Stimulated activated CD8-positive, alpha-beta memory T cell treated with anti-CD3 and anti-CD28 coated beads, Interleukin-4, amount 100 ng/mL, for 4 hours (primary cell): ENCODE measurements at regions not wholly inside any gene's neighbourhood (a gene's known extent, or its start where the extent isn't known, plus 50 kb on each side); places are given as distances from the start of the nearest gene placed in this dataset.

ENCODE experiments used
- DNase-seq, 2 donors: peaks; one replicate each; pipeline ENCODE4 v3.0.0-alpha.2; 2020; ENCODE audit warnings: low read depth in 2 of 2, low spot score in 1 of 2

DNA sequence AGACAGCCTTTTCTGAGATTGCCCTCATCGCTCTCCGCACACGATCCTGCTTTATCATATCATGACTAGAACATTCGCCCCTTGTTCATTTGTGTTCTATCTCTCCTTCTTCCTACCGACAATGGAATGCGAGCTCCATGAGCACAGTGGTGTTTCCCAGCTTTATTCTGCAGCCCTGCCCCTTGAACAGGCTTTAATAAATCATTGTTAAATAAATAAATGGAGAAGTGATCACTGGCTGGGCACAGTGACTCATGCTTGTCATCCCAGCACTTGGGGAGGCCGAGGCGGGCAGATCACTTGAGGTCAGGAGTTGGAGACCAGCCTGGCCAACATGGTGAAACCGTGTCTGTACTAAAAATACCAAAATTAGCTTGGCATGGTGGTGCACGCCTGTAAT is 1063.3 kb upstream of the EEF2KMT start:
- no peak for DNase-seq

DNA sequence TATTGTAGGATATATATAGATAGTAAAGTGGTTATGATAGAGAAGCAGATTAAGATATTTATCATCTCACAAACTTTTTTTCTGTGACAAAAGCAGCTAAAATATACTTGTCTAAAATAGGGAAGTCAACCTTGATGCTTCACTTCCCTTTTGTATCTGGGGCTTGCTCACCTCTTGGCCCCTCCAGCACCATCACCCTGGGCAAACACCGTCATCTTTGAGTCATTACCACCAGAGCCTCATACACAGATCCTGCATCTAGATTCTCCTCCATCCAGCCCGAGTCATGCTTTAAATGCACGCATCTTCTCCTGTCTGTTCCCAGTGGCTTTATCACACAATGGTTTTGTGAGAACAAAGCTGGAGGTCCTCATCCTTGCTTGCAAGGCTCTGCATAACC is 1062.7 kb upstream of the EEF2KMT start:
- no peak for DNase-seq

DNA sequence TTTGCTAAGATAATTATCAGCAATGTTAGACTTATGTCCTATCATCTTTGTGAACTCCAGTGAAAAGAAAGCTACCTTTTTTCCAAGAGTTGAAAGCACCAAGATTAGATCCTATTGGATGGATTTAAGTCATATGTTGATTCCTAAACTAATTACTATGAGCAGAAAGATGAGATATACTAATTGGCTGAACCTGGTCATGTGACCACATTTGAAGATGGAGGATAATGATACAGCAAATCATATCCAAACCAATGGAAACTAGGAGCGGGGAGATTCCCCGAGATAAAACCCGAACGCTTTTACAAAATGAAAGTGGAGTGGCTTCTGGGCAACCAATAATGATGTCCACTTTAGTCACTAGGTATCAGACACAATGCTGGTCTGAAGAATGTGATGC is 1060.2 kb upstream of the EEF2KMT start:
- no peak for DNase-seq

DNA sequence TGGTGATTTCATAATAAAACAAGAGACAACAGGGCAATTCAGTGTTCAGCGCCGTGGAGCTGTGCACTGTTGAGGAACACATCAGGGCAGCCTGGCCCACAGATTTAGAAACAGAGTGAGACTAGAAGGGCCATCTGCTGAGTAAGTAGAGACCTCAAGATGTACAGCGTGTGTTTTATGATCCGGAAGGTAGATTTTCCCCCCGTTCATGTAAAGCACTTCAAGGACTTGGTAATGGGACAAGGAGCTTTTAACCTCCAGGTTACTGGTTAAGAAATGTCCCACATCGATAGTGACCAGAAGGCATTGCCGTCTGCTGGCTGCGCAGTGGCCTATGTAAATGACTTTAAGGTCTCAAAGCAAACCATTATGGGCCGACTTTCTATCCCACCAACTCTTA is 1057.7 kb upstream of the EEF2KMT start:
- no peak for DNase-seq

DNA sequence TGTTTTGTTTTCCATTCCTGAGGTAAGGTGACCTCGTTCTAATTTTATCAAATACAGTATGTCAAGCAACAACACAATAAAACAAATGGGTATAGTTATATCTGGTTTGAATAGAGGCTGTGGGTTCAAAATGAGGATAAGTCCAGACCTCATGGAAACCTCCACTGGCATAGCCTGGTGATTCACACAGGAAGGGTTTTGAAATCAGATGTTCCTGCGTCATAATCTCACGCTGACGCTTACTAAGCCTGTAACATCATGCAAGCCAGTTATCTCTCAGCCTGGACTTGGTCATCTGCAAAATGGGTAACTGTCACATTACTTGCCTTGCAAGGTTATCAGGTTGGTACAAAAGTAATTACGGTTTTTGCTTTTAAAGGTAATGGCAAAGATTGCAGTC is 1056.3 kb upstream of the EEF2KMT start:
- no peak for DNase-seq

DNA sequence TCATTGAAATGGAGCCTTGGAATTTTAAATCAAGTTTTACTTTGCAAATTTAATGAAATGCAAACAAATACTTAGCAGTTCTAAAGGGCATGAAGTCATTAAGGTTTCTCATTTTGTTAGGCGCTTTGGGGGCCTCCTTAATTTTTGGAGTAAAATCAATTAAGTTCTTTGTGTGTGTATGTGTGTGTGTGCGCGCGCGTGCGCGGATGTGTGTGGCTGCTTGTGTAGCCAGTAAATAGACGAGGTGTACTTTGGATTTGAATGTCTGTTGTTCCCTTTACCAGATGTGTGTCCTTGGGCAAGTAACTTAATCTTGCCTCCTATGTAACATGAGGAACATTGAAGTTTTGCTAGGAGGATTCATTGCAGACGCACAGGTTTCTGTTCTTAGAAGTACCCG is 1051.4 kb upstream of the EEF2KMT start:
- no peak for DNase-seq

DNA sequence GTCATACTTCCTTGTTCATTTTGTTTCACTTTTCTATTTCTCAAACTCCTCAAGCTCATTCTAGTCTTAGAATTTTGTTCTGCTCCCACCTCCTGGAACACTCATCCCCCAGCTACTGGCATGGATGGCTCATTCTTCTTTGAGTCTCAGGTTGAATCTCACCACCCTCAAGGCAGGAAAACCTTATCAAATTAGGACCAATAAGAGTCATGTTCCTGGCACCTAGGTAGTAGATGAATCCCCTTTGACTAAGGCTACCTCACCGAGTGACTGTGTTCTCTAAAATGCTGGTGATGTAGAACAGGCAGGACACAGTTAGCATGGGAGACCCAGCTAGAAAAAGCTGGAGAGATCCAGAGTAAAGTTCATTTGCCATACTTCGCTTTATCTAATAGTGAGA is 1050.8 kb upstream of the EEF2KMT start:
- no peak for DNase-seq

DNA sequence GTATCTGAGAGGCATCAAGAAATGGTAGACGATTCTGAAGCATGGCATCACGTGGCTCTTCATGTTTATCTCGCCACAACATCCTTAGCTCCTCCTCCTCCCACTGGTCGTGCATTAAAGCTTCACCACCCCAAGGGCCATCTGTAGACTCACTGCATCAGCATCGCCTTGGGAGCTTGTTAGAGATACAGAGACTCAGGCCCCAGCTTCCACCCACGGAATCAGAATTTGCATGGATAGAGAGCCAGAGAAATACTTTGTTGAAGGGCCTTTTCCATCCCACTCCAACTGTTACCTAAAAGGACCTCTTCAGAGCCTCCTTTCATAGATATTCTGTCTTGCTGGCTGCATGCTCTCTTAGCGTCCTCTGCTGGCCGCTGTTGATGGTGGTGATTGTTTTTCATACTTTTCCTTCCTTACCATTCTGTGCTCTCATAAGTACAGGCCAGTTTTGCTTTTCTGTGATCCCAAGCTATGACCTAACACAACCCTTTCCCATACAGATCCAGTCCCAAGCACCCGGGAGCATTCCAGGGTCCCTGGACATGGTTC is 1049.4 kb upstream of the EEF2KMT start:
- DNase-seq: no peak

DNA sequence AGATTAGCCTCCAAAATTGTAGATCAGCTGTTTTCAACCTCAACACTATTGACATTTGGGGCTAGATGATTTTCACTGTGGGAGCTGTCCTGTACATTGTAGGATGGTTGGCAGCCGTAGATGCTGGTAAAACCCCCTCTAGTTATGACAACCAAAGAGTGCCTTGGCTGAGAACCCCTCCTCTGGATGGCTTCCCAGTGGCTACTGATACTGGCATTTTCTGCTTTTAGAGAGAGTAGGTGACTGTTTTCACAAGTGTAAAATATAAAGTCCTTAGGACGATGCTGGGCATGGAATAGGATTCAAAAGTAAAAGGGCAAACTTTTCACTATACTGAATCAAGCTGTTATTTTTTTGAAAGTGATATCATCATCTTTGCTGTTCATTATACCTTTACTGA is 1048.8 kb upstream of the EEF2KMT start:
- no peak for DNase-seq

DNA sequence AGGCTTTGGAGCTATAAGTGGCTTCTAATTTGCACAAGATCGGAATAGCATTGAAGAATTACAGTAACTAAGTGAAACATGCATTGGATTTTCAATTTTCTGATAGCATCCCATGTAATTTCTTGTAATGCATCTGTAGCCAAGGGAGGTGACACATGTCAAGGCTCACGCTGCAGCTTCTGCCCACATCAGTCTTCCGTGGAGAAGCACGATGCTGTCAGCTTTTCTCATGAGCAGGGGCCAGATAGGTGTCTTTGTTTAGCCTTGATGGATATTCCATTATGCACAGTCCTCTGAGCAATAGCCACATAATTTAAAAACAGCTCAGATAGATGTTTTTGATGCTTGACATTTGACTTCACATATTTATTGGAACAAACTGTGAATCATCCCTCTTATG is 1046.9 kb upstream of the EEF2KMT start:
- no peak for DNase-seq

DNA sequence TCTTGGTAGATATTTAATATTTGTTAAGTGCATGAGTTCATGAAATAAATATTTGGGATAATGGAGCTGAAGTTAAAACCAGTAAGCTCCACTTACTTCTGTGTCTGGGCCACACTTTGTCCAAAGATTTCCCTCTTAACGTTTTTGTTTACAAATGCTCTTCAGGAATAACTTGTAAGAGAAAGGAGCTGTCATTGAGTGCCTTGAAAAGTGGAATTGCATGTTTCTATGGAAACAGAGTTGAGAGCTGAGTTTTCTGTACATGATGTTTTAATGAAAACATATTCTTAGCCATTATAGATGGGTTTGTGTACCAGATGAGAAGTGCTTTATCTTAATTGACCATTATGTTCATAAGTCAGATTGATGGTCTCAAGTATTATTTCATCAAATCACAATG is 1045.4 kb upstream of the EEF2KMT start:
- no peak for DNase-seq

DNA sequence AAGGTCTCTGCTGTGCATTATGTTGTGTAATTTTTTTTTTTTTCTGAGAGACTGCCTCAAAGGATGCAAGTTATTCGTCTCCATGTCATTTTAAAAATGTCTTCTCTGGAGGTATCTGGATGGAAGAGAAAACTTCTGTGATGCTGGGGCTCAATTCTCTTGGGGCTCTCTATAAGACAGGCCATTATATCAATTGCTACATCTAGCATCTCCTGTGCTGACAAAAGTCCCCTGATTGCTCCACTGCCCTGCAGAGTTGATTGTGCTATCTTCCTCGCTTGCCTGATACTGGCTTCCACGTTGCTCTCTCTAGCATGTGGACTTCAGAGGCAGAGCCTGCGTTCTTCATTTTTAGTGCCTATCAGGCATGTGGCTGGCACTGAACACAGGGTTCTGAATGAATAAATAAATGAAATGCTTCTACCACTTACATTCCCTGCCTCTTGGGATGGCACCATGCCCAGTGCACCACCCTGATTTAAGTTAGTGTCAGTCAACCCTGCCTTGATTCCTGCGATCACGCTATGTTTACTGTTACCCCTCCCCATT is 1035.5 kb upstream of the EEF2KMT start:
- DNase-seq: no peak

DNA sequence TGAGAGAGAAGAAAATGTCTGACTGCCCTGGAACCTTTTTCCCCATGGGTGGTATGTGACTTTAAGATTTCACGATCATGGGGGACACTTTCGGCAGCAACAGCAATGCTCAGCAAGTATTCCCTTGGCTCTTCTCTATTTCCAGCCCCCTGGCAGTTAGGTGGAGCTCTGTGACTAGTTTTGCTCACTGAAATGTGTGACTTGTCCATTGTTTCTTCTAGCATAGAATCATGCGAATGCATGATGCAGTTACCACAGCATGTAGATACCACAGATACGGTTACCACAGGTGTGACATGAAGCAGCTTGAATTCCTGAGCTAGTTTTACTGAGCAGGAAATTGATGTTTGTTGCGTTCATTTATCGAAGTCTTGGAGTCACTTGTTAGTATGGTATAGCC is 1034.5 kb upstream of the EEF2KMT start:
- no peak for DNase-seq

DNA sequence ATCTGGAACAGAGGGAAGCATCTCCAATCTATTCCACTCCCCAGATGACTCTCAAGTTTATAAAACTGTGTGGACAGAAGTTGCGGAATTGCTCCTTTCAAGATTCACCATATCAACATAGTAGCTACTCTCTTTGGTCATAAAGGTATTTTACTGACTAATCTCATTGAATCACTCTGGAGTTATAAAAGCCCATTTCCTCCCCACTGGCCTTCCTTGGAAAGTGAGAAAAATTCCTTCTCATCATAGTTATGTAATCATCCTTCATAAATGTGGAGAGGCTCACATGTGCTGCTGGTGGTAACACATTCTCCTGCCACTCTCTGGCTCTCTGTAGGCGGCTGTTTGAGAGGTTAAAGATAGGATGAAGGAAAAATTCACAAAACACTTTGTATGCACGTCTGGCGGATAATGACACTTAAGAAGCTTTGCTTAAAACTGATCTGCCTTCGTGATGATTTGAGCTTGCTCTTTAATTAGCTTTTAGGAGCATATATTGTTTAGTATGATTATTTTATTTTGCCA is 1034.0 kb upstream of the EEF2KMT start:
- no peak for DNase-seq

DNA sequence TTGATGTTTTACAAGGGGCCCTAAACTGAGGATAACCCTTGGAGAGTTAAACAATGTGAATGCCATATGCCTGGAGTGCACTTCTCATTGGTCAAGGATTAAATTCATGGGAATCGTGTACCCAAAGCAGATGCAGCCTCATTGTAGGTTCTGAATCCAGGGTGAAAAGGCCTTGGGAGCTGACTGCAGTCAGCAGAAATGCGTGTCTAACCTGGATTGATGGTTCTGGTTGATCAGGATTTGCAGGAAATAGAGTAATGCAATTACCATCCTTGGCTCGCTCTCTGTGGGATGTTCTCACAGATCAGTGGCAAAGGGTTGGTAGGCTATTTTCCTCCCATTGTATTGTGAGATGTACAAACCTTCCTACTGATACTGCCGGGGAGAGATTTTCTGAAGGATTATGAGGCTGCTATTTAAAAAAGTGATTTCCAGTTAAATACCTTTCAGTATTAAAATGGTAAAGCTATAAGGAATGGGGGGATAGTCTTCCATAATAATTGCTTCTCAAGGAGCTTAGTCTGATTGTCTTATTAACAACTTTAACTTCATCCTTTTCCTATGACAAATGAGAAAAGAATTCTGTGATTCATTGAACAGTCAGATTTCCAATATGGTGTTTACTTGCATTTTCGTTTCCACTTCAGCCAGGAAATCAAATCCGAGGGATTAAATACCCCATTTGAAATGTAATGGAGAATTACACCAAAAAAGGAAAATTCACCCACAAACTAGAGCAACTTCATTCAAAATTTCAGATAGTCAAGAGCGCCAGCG is 1028.1 kb upstream of the EEF2KMT start:
- DNase-seq: no peak

DNA sequence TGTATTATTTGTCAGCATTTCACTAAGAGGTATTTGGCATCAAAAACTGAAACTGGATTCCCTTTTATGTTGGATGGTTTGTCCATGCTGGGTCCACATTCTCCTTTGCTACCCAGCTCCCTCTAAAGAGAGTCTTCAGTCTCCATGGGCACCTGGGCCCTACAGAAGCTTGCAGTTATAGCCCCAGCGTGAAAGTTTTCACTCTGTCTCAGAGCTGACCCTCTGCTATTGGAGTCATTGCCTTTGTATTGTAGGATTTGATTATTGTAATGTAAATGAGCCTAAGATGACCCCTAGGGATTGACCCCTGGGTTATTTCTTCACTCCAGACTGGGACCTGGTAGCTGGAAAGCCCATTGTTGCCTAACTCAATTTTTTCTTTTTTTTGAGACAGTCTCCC is 1026.5 kb upstream of the EEF2KMT start:
- no peak for DNase-seq

DNA sequence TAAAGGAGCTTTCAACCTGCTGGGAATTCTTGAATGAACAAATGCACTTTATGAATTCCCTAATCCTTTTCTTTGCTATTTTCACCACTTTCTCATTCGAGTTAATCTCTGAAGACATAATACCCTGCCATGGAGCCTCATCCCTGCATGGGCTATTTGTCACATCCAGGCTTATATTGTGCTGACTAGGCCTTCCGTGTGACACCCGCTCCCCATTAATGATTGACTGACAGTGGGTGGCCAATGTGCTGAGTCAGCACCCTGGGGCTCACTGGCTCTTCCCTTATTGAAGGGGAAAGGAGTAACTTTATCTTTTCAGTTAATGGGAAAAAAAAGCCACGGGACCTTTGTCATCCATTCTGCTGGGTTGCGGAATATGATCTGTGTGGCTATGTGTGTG is 1024.8 kb upstream of the EEF2KMT start:
- no peak for DNase-seq

DNA sequence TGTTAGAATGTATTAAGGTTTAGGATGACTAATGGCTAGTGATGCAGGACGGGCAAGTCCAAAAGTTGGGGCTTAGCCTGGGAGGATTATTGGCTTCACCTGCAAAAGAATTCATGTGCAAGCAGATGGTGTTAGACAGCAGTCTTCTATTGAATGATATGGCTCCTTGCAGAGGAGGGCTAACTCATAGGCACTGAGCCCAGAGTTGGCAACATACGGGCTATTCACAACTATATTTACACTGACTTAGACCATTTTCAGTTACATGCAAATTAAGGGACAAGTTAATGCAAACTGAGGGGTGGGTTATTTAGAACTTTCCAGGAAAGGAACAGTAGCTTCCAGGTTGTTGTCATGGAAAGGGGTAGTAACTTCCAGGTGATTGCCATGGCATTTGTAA is 1017.1 kb upstream of the EEF2KMT start:
- DNase-seq: no peak

DNA sequence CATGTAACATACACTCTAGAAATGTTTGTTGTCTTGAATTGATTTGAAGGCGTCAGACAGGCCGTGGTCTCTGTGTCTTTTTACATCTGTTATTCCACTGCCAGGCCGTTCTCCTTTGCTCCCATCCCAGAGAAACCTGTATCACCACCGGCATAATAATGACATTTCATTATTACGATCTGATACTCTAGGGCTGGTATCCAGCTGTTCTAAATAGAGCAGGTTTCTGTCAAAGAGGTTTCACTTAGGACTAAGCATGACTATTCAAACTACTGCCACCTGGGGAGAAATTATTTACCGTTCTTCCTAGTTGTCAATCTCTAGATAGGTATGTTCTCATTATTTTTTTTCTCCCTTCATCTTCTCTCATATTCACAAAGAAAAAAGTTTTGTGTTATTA is 1016.2 kb upstream of the EEF2KMT start:
- no peak for DNase-seq

DNA sequence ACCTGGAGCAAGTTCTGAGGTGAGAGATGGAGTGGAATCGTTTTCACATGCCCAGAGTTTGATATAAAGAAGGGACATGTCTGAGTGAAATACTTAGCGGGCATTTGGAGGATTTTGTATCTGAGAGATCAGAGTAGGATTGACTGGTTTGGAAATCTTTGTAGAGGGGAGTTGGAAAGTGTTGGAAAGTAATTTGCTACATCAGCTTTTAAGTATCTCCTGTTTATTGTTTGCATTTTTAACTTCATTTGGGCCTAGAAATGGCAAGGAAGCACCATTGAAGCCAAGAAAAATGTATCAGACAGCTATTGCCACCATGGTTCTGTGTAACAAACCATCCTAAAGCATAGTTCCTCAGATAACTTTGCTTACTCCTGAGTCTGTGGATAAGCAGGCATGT is 1015.1 kb upstream of the EEF2KMT start:
- DNase-seq: no peak

DNA sequence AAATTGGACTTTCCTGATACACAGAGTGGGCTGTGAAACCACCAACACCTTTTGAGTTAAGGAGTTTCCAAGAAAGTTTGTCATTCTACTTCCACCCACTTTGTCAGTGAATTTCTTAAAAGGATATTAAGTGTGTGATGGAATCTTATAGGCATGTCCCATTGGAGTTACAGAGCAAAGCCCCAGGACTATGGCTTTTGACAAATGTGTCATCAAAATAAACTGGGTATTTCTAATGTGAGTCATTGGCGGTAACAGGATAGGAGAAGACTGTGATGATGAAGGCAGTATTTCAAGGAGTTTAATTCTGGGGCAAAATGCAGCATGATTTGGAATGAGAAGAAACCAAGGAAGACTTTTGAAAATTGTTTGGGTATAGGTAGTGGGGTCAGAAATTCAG is 1013.8 kb upstream of the EEF2KMT start:
- no peak for DNase-seq

DNA sequence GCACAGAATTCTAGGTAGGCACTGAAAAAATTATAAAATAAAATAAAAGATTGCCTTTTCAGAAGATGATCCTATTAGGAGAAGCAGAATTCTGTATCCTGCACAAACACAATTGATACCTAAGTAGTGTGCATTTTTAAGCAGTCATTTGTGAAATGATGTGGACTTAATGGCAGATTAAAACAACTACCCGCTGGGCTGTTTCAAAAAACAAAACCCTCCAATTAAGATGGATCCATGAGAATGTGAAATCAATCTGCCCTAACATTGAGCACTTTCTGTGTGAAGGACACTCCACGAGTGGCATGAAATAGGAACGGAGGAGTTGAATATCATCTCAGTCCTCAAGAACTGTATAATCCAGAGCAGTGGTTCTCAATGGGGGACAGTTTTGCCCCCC is 1012.8 kb upstream of the EEF2KMT start:
- no peak for DNase-seq

DNA sequence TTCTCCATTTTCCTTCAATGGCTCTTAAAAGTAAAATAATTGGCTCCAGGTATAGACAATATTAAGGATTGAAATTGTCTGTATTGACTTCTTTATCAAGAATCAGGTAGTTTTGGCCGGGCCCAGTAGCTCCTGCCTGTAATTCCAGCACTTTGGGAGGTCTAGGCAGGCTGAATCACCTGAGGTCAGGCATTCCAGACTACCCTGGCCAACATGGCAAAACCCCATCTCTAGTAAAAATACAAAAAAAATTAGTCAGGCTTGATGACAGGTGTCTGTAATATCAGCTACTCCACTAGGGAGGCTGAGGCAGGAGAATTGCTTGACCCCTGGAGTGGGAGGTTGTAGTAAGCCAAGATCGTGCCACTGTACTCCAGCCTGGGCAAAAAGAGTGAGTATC is 1008.5 kb upstream of the EEF2KMT start:
- no peak for DNase-seq
